IMR-90 (cell line): ENCODE measurements at regions not wholly inside any gene's neighbourhood (a gene's known extent, or its start where the extent isn't known, plus 50 kb on each side); places are given as distances from the start of the nearest gene placed in this dataset.

Experiments
- ATAC-seq: fragments of 200-7000 bp; cut with Tn5 transposase; 2 replicates; pipeline ENCODE4 v1.9.1; 2020; ENCODE audit warnings: low read depth, mild to moderate bottlenecking, moderate library complexity
- BruUV-seq: library from RNA; stranded (reverse); fragments of 400-500 nt; replicated peaks from 2 replicates; lab custom pipeline; 2021; lab: Mats Ljungman, UMichigan
- CTCF ChIA-PET: fragments of 300-600 bp; formaldehyde crosslinking; extraction: SDS; loops from one replicate; lab custom pipeline; 2021; ENCODE audit warnings: antibody characterized with exemption; lab: Yijun Ruan, JAX
- POLR2A ChIA-PET: fragments of 300-600 bp; sonication (Branson Sonifier 250); formaldehyde crosslinking; loops from one replicate; lab custom pipeline; 2022; ENCODE audit warnings: antibody characterized with exemption; ENCODE audit not compliant: unreplicated experiment; lab: Charles Lee
- DNase-seq: peaks from one replicate; pipeline ENCODE4 v3.0.0; 2013
- H2AFZ ChIP-seq: replicated peaks from 2 replicates; pipeline ENCODE3; 2013; ENCODE audit warnings: low read length, mild to moderate bottlenecking; ENCODE audit not compliant: poor library complexity
- H2AK5ac ChIP-seq: 2 replicates; pipeline ENCODE4 v1.6.1; 2013; ENCODE audit warnings: low read depth, low read length, inconsistent platforms
- H2AK9ac ChIP-seq: replicated peaks from 2 replicates; pipeline ENCODE3; 2013; ENCODE audit warnings: mild to moderate bottlenecking, low read depth, low read length, moderate library complexity; ENCODE audit not compliant: poor library complexity
- H2BK120ac ChIP-seq: 2 replicates; pipeline ENCODE4 v1.6.1; 2013; ENCODE audit warnings: low read depth, low read length, inconsistent platforms
- H2BK15ac ChIP-seq: 3 replicates; pipeline ENCODE4 v1.6.1; 2013; ENCODE audit warnings: low read depth, low read length, inconsistent platforms
- H2BK20ac ChIP-seq: 2 replicates; pipeline ENCODE4 v1.6.1; 2013; ENCODE audit warnings: low read depth, mild to moderate bottlenecking, inconsistent platforms, low read length, moderate library complexity
- H2BK5ac ChIP-seq: 2 replicates; pipeline ENCODE4 v1.6.1; 2013; ENCODE audit warnings: mild to moderate bottlenecking, low read depth, low read length, inconsistent platforms; ENCODE audit not compliant: poor library complexity, severe bottlenecking
- H3K14ac ChIP-seq: replicated peaks from 2 replicates; pipeline ENCODE4 v1.6.1; 2013; ENCODE audit warnings: low read depth, low read length, inconsistent platforms
- H3K18ac ChIP-seq: 2 replicates; pipeline ENCODE4 v1.6.1; 2013; ENCODE audit warnings: low read depth, low read length, control low read depth
- H3K23ac ChIP-seq: 2 replicates; pipeline ENCODE4 v1.6.1; 2013; ENCODE audit warnings: low read depth, low read length, inconsistent platforms
- H3K27ac ChIP-seq: 2 replicates; pipeline ENCODE4 v1.5.1; 2013; ENCODE audit warnings: mild to moderate bottlenecking, control low read depth, low read length; ENCODE audit not compliant: insufficient read depth
- H3K27me3 ChIP-seq: 2 replicates; pipeline ENCODE4 v1.6.1; 2013; ENCODE audit warnings: low read length; ENCODE audit not compliant: control insufficient read depth, insufficient read depth
- H3K36me3 ChIP-seq: 2 replicates; pipeline ENCODE4 v1.6.1; 2013; ENCODE audit warnings: low read length, mixed read lengths; ENCODE audit not compliant: control insufficient read depth, insufficient read depth
- H3K4ac ChIP-seq: 2 replicates; pipeline ENCODE4 v1.6.1; 2013; ENCODE audit warnings: low read depth, low read length, inconsistent platforms
- H3K4me1 ChIP-seq: 2 replicates; pipeline ENCODE4 v1.6.1; 2013; ENCODE audit warnings: low read length, mixed read lengths; ENCODE audit not compliant: control insufficient read depth, insufficient read depth
- H3K4me2 ChIP-seq: 2 replicates; pipeline ENCODE4 v1.6.1; 2013; ENCODE audit warnings: low read depth, mild to moderate bottlenecking, control low read depth, low read length, moderate library complexity
- H3K4me3 ChIP-seq: 2 replicates; pipeline ENCODE4 v1.5.1; 2013; ENCODE audit warnings: low read depth, mild to moderate bottlenecking, control low read depth, low read length, moderate library complexity; ENCODE audit not compliant: insufficient read depth
- H3K56ac ChIP-seq: 2 replicates; pipeline ENCODE4 v1.6.1; 2013; ENCODE audit warnings: low read length, inconsistent platforms; ENCODE audit not compliant: insufficient read depth; ENCODE audit errors: extremely low read depth
- H3K79me1 ChIP-seq, 2 experiments: 2 replicates each; pipeline ENCODE4 v1.6.1; 2013; ENCODE audit warnings: low read length in 2 of 2, inconsistent platforms in 1 of 2, low read depth in 1 of 2
- H3K9ac ChIP-seq: 2 replicates; pipeline ENCODE4 v1.6.1; 2013; ENCODE audit warnings: low read depth, low read length, control low read depth
- H3K9me1 ChIP-seq: 2 replicates; pipeline ENCODE4 v1.6.1; 2013; ENCODE audit warnings: low read length, inconsistent platforms; ENCODE audit not compliant: insufficient read depth
- H3K9me3 ChIP-seq: 2 replicates; pipeline ENCODE4 v1.6.1; 2013; ENCODE audit warnings: low read length; ENCODE audit not compliant: control insufficient read depth, insufficient read depth
- H4K20me1 ChIP-seq: 2 replicates; pipeline ENCODE4 v1.6.1; 2013; ENCODE audit warnings: low read length, inconsistent platforms; ENCODE audit not compliant: insufficient read depth
- H4K5ac ChIP-seq: 2 replicates; pipeline ENCODE4 v1.6.1; 2013; ENCODE audit warnings: mild to moderate bottlenecking, low read depth, low read length, control low read depth
- H4K8ac ChIP-seq, 2 experiments: 2 replicates each; pipeline ENCODE4 v1.6.1; 2013; ENCODE audit warnings: low read depth in 2 of 2, low read length in 2 of 2, control low read depth in 1 of 2, inconsistent platforms in 1 of 2
- H4K91ac ChIP-seq: 2 replicates; pipeline ENCODE4 v1.6.1; 2013; ENCODE audit warnings: low read depth, low read length, inconsistent platforms; ENCODE audit not compliant: insufficient read depth
- BHLHE40 ChIP-seq: fragments of 150-350 bp; IDR thresholded peaks from 2 replicates; pipeline ENCODE4 v1.6.1; 2016; ENCODE audit warnings: mild to moderate bottlenecking, low read depth, low read length
- RFX5 ChIP-seq: IDR thresholded peaks from 2 replicates; pipeline ENCODE4 v1.8.0; 2012; ENCODE audit warnings: low read depth, mild to moderate bottlenecking, low read length, moderate library complexity
- WGBS, 2 experiments: methylation state at CpG; one replicate each; pipeline versions ENCODE4 v1.1.5 to v1.1.7; 2013; ENCODE audit warnings: missing lambda C conversion rate in 2 of 2; ENCODE audit not compliant: insufficient read length in 1 of 2; ENCODE audit errors: extremely low coverage in 2 of 2; 5-methylcytosine and 5-hydroxymethylcytosine counted together
- dilution Hi-C: fragments of 300-500 bp; cut with HindIII; formaldehyde crosslinking; loops from one replicate; pipeline ENCODE4 v1.14.3; 2018; ENCODE audit warnings: low sequenced_read_pairs; ENCODE audit not compliant: unreplicated experiment
- in situ Hi-C: fragments of 300-500 bp; cut with MboI; formaldehyde crosslinking; loops from 3 replicates; pipeline ENCODE4 v1.14.3; 2019; ENCODE audit warnings: low sequenced_read_pairs, inconsistent platforms, mixed read lengths
- intact Hi-C: fragments of 100-400 bp; cut with micrococcal nuclease; formaldehyde crosslinking; loops from 2 replicates; pipeline ENCODE4 v1.10.0; 2022

DNA sequence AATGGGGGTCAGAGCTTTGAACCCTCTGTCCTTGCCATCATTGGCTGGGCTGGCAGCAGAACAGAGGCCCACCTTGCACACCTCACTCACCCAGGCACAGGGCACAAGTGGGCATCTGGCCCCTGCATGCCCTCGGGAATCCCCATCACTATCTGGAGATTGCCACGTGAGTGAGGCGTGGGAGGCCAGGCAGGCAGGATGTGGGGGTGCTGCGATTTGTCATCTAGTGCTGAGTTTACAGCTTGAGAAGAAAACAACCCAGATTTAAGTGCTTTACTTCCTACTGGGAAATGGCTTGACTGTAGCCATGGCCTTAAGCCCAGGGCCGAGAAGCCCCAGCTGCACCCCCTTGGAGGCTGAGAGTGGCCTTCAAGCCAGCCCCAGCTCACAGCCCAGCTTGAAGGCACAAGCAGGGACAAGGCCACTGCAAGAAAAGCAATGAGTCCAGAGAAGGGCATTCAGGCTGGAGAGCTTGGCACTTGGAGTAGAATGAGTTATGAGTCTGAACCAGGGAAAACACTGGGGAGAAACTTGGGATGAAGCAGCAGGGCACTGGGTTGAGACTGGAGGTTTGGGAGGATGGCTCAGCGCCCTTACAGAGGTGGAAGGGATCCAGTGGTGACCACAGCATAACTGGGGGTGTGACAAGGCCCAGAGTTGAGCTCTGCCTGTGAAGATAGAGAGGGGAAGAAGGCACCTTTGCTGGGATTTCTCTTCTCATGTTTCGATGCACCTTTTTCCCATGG is 123.0 kb downstream of the CXCL12 start:
- Histone ChIP-seq H3K4me1 (no peaks in the 10 kb centered on the region), H3K9me1 (no peaks in the 10 kb centered on the region), H3K27ac (no peak overlapping the region), H3K4ac (no peak overlapping the region), H2BK5ac (no peak overlapping the region), H2BK20ac (no peak overlapping the region), H3K9me3 (no peaks in the 10 kb centered on the region), H3K23ac (no peak overlapping the region), H3K14ac (no peak overlapping the region), H3K27me3 (peaks cover 15% of the 10 kb centered on the region), H3K18ac (no peak overlapping the region), H2AFZ (no peak overlapping the region), H2BK120ac (no peak overlapping the region), H4K5ac (no peak overlapping the region), H3K4me3 (no peak overlapping the region), H2BK15ac (no peak overlapping the region), H2AK9ac (peak overlapping the region; percentile 1), H4K91ac (no peak overlapping the region), H3K36me3 (no peaks in the 10 kb centered on the region), H4K20me1 (no peaks in the 10 kb centered on the region), H3K9ac (no peak overlapping the region), H3K79me1 (no peaks in the 10 kb centered on the region), H4K8ac (no peak overlapping the region), H3K4me2 (no peak overlapping the region), H3K56ac (no peak overlapping the region), H2AK5ac (no peak overlapping the region)
- peak; percentile 56 for DNase-seq
- dilution Hi-C loops (no loop called here), intact Hi-C loops (no loop called here), in situ Hi-C loops (no loop called here)
- ATAC-seq, result peak; percentile 46
- no TSS peak for BruUV-seq
- 57% methylated on average over 1 of the region's 7 CpGs; no CpG with 5 or more reads in 1 of the 2 experiments for WGBS, 2 experiments
- TF ChIP-seq BHLHE40, result peak; percentile 58
- TF ChIP-seq RFX5, result no peak
- CTCF ChIA-PET, result no interaction called here
- POLR2A ChIA-PET, result no interaction called here
